ENCODE measurements at regions not wholly inside any gene's neighbourhood (a gene's known extent, or its start where the extent isn't known, plus 50 kb on each side); places are given as distances from the start of the nearest gene placed in this dataset.

- no peak overlapping the region for H3K27ac Mint-ChIP-seq
- no peaks in the 10 kb centered on the region for H3K27me3 Mint-ChIP-seq
- TF ChIP-seq CTCF (IDR thresholded peaks at IDR 0.05), result no peak
- ChIA-PET CTCF (no interaction called here), POLR2A (no interaction called here)
- H3K4me3 Mint-ChIP-seq, result no peak overlapping the region
- peaks cover 21% of the 10 kb centered on the region for H3K9me3 Mint-ChIP-seq
- peaks cover 3% of the 10 kb centered on the region for H3K36me3 Mint-ChIP-seq (ENCODE audit: low read depth)
- H3K4me1 Mint-ChIP-seq, result no peaks in the 10 kb centered on the region
- DNase-seq (no peak), ATAC-seq (ENCODE audit: low read depth) (no peak)
- intact Hi-C loops (cut with micrococcal nuclease), result no loop called here
These were observed 486.9 kb downstream of the SOX5 start for GRCh38 chr12:23462546-23462945.

GRCh38 chr12:23463172-23463571 lies 486.3 kb downstream of the SOX5 start:
- Mint-ChIP-seq H3K36me3 (ENCODE audit: low read depth) (peaks cover 3% of the 10 kb centered on the region), H3K9me3 (peaks cover 24% of the 10 kb centered on the region), H3K27me3 (no peaks in the 10 kb centered on the region), H3K4me3 (no peak overlapping the region), H3K27ac (no peak overlapping the region), H3K4me1 (no peaks in the 10 kb centered on the region)
- ChIA-PET POLR2A (no interaction called here), CTCF (no interaction called here)
- no peak for TF ChIP-seq CTCF (IDR thresholded peaks at IDR 0.05)
- intact Hi-C loops (cut with micrococcal nuclease), result no loop called here
- DNase-seq (no peak), ATAC-seq (ENCODE audit: low read depth) (no peak)

GRCh38 chr12:23464241-23464812 lies 485.1 kb downstream of the SOX5 start:
- Mint-ChIP-seq H3K9me3 (peaks cover 26% of the 10 kb centered on the region), H3K36me3 (ENCODE audit: low read depth) (peaks cover 3% of the 10 kb centered on the region), H3K27me3 (no peaks in the 10 kb centered on the region), H3K4me1 (no peaks in the 10 kb centered on the region), H3K27ac (no peak overlapping the region), H3K4me3 (no peak overlapping the region)
- ATAC-seq (ENCODE audit: low read depth) (no peak), DNase-seq (no peak)
- POLR2A ChIA-PET, result no interaction called here
- TF ChIP-seq CTCF (IDR thresholded peaks at IDR 0.05), result no peak
- intact Hi-C loops (cut with micrococcal nuclease), result no loop called here
- CTCF ChIA-PET, result no interaction called here

GRCh38 chr12:23472329-23472971 lies 477.0 kb downstream of the SOX5 start:
- Mint-ChIP-seq H3K4me1 (no peaks in the 10 kb centered on the region), H3K36me3 (ENCODE audit: low read depth) (no peaks in the 10 kb centered on the region), H3K9me3 (peaks cover 11% of the 10 kb centered on the region), H3K27me3 (peaks cover 1% of the 10 kb centered on the region), H3K4me3 (no peak overlapping the region), H3K27ac (no peak overlapping the region)
- CTCF ChIA-PET, result no interaction called here
- POLR2A ChIA-PET, result no interaction called here
- intact Hi-C loops (cut with micrococcal nuclease), result no loop called here
- no peak for ATAC-seq (ENCODE audit: low read depth)
- DNase-seq, result no peak
- TF ChIP-seq CTCF (IDR thresholded peaks at IDR 0.05), result no peak

- ChIA-PET POLR2A (no interaction called here), CTCF (no interaction called here)
- Mint-ChIP-seq H3K9me3 (peaks cover 11% of the 10 kb centered on the region), H3K27me3 (peaks cover 1% of the 10 kb centered on the region), H3K4me1 (no peaks in the 10 kb centered on the region), H3K27ac (no peak overlapping the region), H3K36me3 (ENCODE audit: low read depth) (no peaks in the 10 kb centered on the region), H3K4me3 (no peak overlapping the region)
- no peak for TF ChIP-seq CTCF (IDR thresholded peaks at IDR 0.05)
- ATAC-seq (ENCODE audit: low read depth) (no peak), DNase-seq (no peak)
- intact Hi-C loops (cut with micrococcal nuclease), result no loop called here
These were observed 476.4 kb downstream of the SOX5 start for GRCh38 chr12:23473071-23473470.
